A549 (cell line): ENCODE measurements at regions not wholly inside any gene's neighbourhood (a gene's known extent, or its start where the extent isn't known, plus 50 kb on each side); places are given as distances from the start of the nearest gene placed in this dataset.

Source experiments
- ATAC-seq, 2 experiments: fragments of 200-7000 bp in 1 of 2; fragments of >200 bp in 1 of 2; cut with Nextera tagmentation in 1 of 2; cut with Tn5 transposase in 1 of 2; 3 replicates each; pipeline versions ENCODE4 v1.8.0 to v1.9.1; 2018 to 2020; ENCODE audit warnings: mild to moderate bottlenecking in 1 of 2, moderate library complexity in 1 of 2
- CTCF ChIA-PET: fragments of 300-600 bp; sonication (Branson Sonifier 250); formaldehyde crosslinking; extraction: SDS; loops from one replicate; lab custom pipeline; 2021; ENCODE audit warnings: antibody characterized with exemption, inconsistent platforms; lab: Yijun Ruan, JAX
- POLR2A ChIA-PET: fragments of 350-600 bp; formaldehyde crosslinking; extraction: SDS; loops from one replicate; lab custom pipeline; 2021; ENCODE audit warnings: antibody characterized with exemption, inconsistent platforms; lab: Yijun Ruan, JAX
- DNase-seq, 2 experiments: peaks; one replicate each; pipeline versions ENCODE4 v3.0.0 to v3.0.0-alpha.2; 2011 to 2016; ENCODE audit warnings: low read depth in 1 of 2, low spot score in 1 of 2
- FAIRE-seq: peaks from 2 replicates; lab custom pipeline; 2011; peaks lifted over from hg19 to GRCh38; lab: Jason Lieb, UNC
- H3K27ac ChIP-seq, 2 experiments: fragments of >200 bp; sonication (Bioruptor Twin); formaldehyde crosslinking; 3 replicates each; pipeline ENCODE4 v1.5.1; 2016 to 2017
- H3K4me1 ChIP-seq: fragments of >200 bp; sonication (Bioruptor Twin); formaldehyde crosslinking; 3 replicates; pipeline ENCODE4 v1.6.1; 2016
- H3K4me2 ChIP-seq: fragments of >200 bp; sonication (Bioruptor Twin); formaldehyde crosslinking; 3 replicates; pipeline ENCODE4 v1.6.1; 2016
- H3K4me3 ChIP-seq: fragments of >200 bp; sonication (Bioruptor Twin); formaldehyde crosslinking; 3 replicates; pipeline ENCODE4 v1.5.1; 2016
- H3K9me3 ChIP-seq: fragments of >200 bp; sonication (Bioruptor Twin); formaldehyde crosslinking; 3 replicates; pipeline ENCODE4 v1.6.1; 2016
- ATOH8 ChIP-seq: fragments of 250-450 bp; sonication (Bioruptor Pico); IDR thresholded peaks from 2 replicates; pipeline ENCODE4 v1.5.0; 2020; ENCODE audit warnings: low read depth, mild to moderate bottlenecking, moderate library complexity
- BCL3 ChIP-seq: fragments of >200 bp; sonication (Bioruptor Twin); formaldehyde crosslinking; IDR thresholded peaks from 3 replicates; pipeline ENCODE4 v1.6.1; 2016
- CEBPB ChIP-seq, 2 experiments: fragments of >200 bp in 1 of 2; sonication (Bioruptor Twin) in 1 of 2; formaldehyde crosslinking in 1 of 2; IDR thresholded peaks; 2 replicates each; pipeline ENCODE4 v1.6.1; 2012 to 2016
- CHD2 ChIP-seq: fragments of 150-350 bp; IDR thresholded peaks from 2 replicates; pipeline ENCODE4 v1.6.1; 2014; ENCODE audit warnings: low read length; ENCODE audit not compliant: partially characterized antibody
- EHF ChIP-seq: fragments of 250-450 bp; sonication (Bioruptor Pico); IDR thresholded peaks from 2 replicates; pipeline ENCODE4 v1.5.0; 2020; ENCODE audit warnings: mild to moderate bottlenecking
- EP300 ChIP-seq, 2 experiments: fragments of >200 bp; sonication (Bioruptor Twin); formaldehyde crosslinking; IDR thresholded peaks; 2 replicates in 1 of 2; 3 replicates in 1 of 2; pipeline ENCODE4 v1.6.1; 2016 to 2017
- FOSB ChIP-seq: fragments of 250-450 bp; sonication (Bioruptor Pico); IDR thresholded peaks from 2 replicates; pipeline ENCODE4 v1.5.0; 2020; ENCODE audit warnings: mild to moderate bottlenecking, moderate library complexity
- FOSL2 ChIP-seq, 2 experiments: fragments of 450-650 bp in 1 of 2; fragments of >200 bp in 1 of 2; sonication (Bioruptor Twin) in 1 of 2; formaldehyde crosslinking; IDR thresholded peaks; 2 replicates each; pipeline versions ENCODE4 v1.5.0 to v1.6.1; 2016 to 2020; ENCODE audit warnings: mild to moderate bottlenecking in 1 of 2, moderate library complexity in 1 of 2
- FOXS1 ChIP-seq: fragments of 250-450 bp; sonication (Bioruptor Pico); IDR thresholded peaks from 2 replicates; pipeline ENCODE4 v1.5.0; 2020; ENCODE audit warnings: mild to moderate bottlenecking, moderate library complexity
- HDAC2 ChIP-seq: fragments of 200-600 bp; sonication (generic); IDR thresholded peaks from 2 replicates; pipeline ENCODE4 v1.6.1; 2016
- HEYL ChIP-seq: fragments of 250-450 bp; sonication (Bioruptor Pico); IDR thresholded peaks from 2 replicates; pipeline ENCODE4 v1.8.0; 2021; ENCODE audit warnings: mild to moderate bottlenecking, moderate library complexity
- HOXB13 ChIP-seq: fragments of 250-450 bp; sonication (Bioruptor Pico); IDR thresholded peaks from 2 replicates; pipeline ENCODE4 v1.5.0; 2020; ENCODE audit warnings: low read depth, mild to moderate bottlenecking, moderate library complexity
- JUNB ChIP-seq: fragments of >200 bp; sonication (Bioruptor Twin); formaldehyde crosslinking; IDR thresholded peaks from 2 replicates; pipeline ENCODE4 v1.6.1; 2016
- MAFK ChIP-seq: fragments of 450-650 bp; IDR thresholded peaks from 2 replicates; pipeline ENCODE4 v1.6.1; 2014; ENCODE audit not compliant: partially characterized antibody
- MAX ChIP-seq: IDR thresholded peaks from 2 replicates; pipeline ENCODE4 v1.6.1; 2012
- MYC ChIP-seq: IDR thresholded peaks from 2 replicates; pipeline ENCODE4 v1.6.1; 2012; ENCODE audit warnings: mild to moderate bottlenecking, inconsistent platforms, low read length, improper control_type of control experiment, borderline replicate concordance
- NPAS2 ChIP-seq: fragments of 250-450 bp; sonication (Bioruptor Pico); IDR thresholded peaks from 2 replicates; pipeline ENCODE4 v1.8.0; 2022; ENCODE audit warnings: mild to moderate bottlenecking, moderate library complexity, borderline replicate concordance
- PBX3 ChIP-seq: IDR thresholded peaks from 2 replicates; pipeline ENCODE4 v1.6.1; 2012
- PHF8 ChIP-seq: fragments of 200-600 bp; sonication (generic); IDR thresholded peaks from 2 replicates; pipeline ENCODE4 v1.6.1; 2016; ENCODE audit warnings: low read depth, mild to moderate bottlenecking, antibody characterized with exemption, moderate library complexity, borderline replicate concordance
- POLR2A ChIP-seq: IDR thresholded peaks from 2 replicates; pipeline ENCODE4 v1.6.1; 2012; ENCODE audit warnings: mild to moderate bottlenecking, low read length
- POLR2AphosphoS2 ChIP-seq: conservative IDR thresholded peaks from 2 replicates; pipeline ENCODE4 v1.6.1; 2012; ENCODE audit warnings: low read length, improper control_type of control experiment, inconsistent platforms
- SREBF2 ChIP-seq: fragments of 450-650 bp; IDR thresholded peaks from 2 replicates; pipeline ENCODE4 v1.6.1; 2014; ENCODE audit warnings: mild to moderate bottlenecking, moderate library complexity
- ZNF302 ChIP-seq: fragments of 250-450 bp; sonication (Bioruptor Pico); IDR thresholded peaks from 2 replicates; pipeline ENCODE4 v1.9.0; 2021; ENCODE audit warnings: inconsistent platforms, mild to moderate bottlenecking, moderate library complexity
- WGBS: methylation state at CpG from one replicate; pipeline ENCODE4 v1.1.6; 2017; ENCODE audit errors: missing lambda C conversion rate; 5-methylcytosine and 5-hydroxymethylcytosine counted together

- POLR2A ChIA-PET = no interaction called here
- no peak overlapping the region for H3K4me2 ChIP-seq
- no peak for ATAC-seq
- DNase-seq = no peak
- TF ChIP-seq FOSB (no peak), POLR2AphosphoS2 (no peak), FOXS1 (no peak), ZNF302 (CRISPR knock-in tag) (no peak), PBX3 (no peak), EHF (CRISPR knock-in tag) (no peak), SREBF2 (no peak), MYC (no peak), HDAC2 (no peak), ATOH8 (no peak), MAFK (no peak), CEBPB (IDR thresholded peaks at IDR 0.05) (no peak), EP300 (IDR thresholded peaks at IDR 0.05) (no peak), PHF8 (no peak), FOSL2 (IDR thresholded peaks at IDR 0.05) (no peak), FOSL2 (CRISPR knock-in tag; IDR thresholded peaks at IDR 0.05) (no peak), NPAS2 (no peak), BCL3 (no peak), HOXB13 (CRISPR knock-in tag) (no peak), POLR2A (no peak), MAX (no peak)
- CTCF ChIA-PET = interaction anchor here (0.6 kb wide), 1 partner anchor 59 kb away, joined by 3 read pairs; no protein-coding TSS in a partner anchor
- H3K27ac ChIP-seq = no peak overlapping the region
- H3K9me3 ChIP-seq = no peaks in the 10 kb centered on the region
- no peak overlapping the region for H3K4me3 ChIP-seq
- FAIRE-seq = no peak
- WGBS = 53% methylated on average over 2 of the region's 2 CpGs
- H3K4me1 ChIP-seq = no peaks in the 10 kb centered on the region; the same call in 2 of the 3 replicates
These were observed 57.6 kb upstream of the EEF1E1 start for GRCh38 chr6:8159966-8160365.

GRCh38 chr6:8157839-8158238 is 55.5 kb upstream of the EEF1E1 start:
- CTCF ChIA-PET = no interaction called here
- peak in 1 of 2 experiments; percentile 16 for DNase-seq
- TF ChIP-seq EP300 (IDR thresholded peaks at IDR 0.05) (no peak), HEYL (no peak), JUNB (no peak), CHD2 (no peak), PHF8 (no peak), POLR2AphosphoS2 (no peak)
- TF ChIP-seq, all 56 proteins: peak for 0
- FAIRE-seq (no peak), ATAC-seq (no peak)
- POLR2A ChIA-PET = no interaction called here
- Histone ChIP-seq H3K9me3 (no peaks in the 10 kb centered on the region), H3K27ac (no peak overlapping the region), H3K4me1 (no peaks in the 10 kb centered on the region; the same call in 2 of the 3 replicates), H3K4me3 (no peak overlapping the region), H3K4me2 (peak overlapping the region; percentile 11; the same call in 2 of the 3 replicates)
- WGBS = 33% methylated on average over 3 of the region's 3 CpGs
